HG02759 (cell line): ENCODE measurements at regions not wholly inside any gene's neighbourhood (a gene's known extent, or its start where the extent isn't known, plus 50 kb on each side); places are given as distances from the start of the nearest gene placed in this dataset.

ENCODE experiments used
- ATAC-seq: cut with Tn5 transposase; IDR thresholded peaks from one replicate; pipeline ENCODE4 v1.9.1; 2021; ENCODE audit warnings: mild to moderate bottlenecking, moderate library complexity; ENCODE audit not compliant: unreplicated experiment

GRCh38 chr1:98427664-98428063 lies 233.9 kb upstream of the SNX7 start:
- no peak for ATAC-seq

GRCh38 chr1:98426092-98426491 lies 235.4 kb upstream of the SNX7 start:
- ATAC-seq: no peak

GRCh38 chr1:98422816-98423215 lies 238.7 kb upstream of the SNX7 start:
- ATAC-seq: no peak

DNA sequence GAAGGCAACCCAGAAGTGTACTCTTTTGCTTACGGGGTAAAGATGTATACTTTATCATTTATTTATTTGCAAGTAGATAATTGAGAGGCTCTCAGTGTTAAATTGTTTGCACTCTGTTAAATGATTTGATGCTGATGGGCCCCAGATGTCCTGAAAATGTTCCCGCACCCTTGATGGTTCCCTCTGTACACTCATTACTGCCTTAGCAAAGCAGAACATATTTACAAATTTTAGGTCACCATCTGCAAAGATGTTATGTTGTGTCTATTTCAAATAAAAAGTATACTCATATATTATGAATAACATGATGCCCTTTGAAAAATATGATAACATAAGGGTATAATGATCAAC lies 240.5 kb upstream of the SNX7 start:
- no peak for ATAC-seq

- ATAC-seq: no peak
Measured at GRCh38 chr1:98420376-98421084, 241.0 kb upstream of the SNX7 start.

GRCh38 chr1:98417820-98418219 lies 243.7 kb upstream of the SNX7 start:
- ATAC-seq: no peak

GRCh38 chr1:98410082-98410481 lies 251.4 kb upstream of the SNX7 start:
- no peak for ATAC-seq

- ATAC-seq: no peak
Measured at GRCh38 chr1:98406352-98407088, 255.0 kb upstream of the SNX7 start.

- ATAC-seq: peak; percentile 67
Measured at GRCh38 chr1:98405581-98406074, 255.9 kb upstream of the SNX7 start.

- no peak for ATAC-seq
Measured at GRCh38 chr1:98404866-98405265, 256.7 kb upstream of the SNX7 start.

GRCh38 chr1:98403963-98404480 lies 257.5 kb upstream of the SNX7 start:
- ATAC-seq: no peak

GRCh38 chr1:98402860-98403259 lies 258.7 kb upstream of the SNX7 start:
- no peak for ATAC-seq

DNA sequence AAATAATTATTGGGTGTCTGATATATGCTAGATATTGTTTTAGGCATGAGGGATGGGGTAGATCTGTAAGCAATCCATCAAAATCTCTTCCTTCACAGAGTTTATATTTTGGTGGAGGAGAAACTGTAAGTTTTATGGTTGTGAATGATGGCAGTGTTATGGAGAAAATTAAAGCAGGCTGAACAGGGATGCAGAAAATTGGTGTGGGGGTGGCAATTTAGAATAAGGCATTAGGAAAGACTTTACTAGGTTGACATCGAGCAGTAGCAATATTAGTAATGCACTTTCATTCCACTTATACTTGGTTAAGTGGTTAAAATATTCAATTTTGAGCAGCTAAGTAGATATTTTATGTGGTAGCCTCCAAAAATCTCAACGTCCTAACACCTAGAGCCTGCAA lies 261.1 kb upstream of the SNX7 start:
- no peak for ATAC-seq

- no peak for ATAC-seq
Measured at GRCh38 chr1:98399218-98399617, 262.3 kb upstream of the SNX7 start.

DNA sequence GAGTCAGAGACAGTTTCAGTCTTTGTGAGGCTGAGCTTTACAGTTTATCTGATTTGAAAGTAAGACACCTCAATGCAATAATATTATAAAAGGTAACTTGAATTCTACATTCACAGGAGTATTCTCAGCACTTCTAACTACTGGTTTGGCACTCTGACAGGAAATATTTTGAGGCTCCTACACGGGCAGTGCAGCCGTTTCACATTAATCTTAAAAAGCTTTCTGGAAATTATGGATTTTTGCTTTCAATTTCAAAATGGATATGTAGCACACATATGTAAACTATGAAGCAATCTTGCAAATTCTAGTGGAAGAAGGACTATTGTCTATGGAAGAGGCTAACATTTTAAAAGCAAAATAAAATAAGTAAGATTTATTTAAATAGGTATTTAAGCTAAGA lies 262.9 kb upstream of the SNX7 start:
- no peak for ATAC-seq

DNA sequence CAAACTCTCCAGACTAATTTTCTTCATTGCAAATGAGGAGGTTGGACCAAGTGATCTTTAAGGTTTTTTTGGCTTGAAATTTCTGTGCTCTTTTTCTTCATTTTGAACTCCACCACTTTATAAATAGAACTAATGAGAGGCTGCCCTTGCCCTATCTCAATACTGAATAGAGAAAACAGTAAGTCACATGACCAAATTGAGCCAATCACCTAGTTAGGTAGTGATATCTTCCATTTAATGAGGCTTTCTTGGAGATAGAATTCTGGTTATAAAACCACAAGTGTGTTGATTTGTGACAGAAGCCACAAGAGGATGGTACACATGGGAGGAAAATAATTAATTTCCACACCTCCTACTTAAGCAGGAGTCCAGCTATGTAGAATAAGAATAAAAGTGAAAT lies 263.4 kb upstream of the SNX7 start:
- no peak for ATAC-seq

- ATAC-seq: no peak
Measured at GRCh38 chr1:98393719-98394118, 267.8 kb upstream of the SNX7 start.

DNA sequence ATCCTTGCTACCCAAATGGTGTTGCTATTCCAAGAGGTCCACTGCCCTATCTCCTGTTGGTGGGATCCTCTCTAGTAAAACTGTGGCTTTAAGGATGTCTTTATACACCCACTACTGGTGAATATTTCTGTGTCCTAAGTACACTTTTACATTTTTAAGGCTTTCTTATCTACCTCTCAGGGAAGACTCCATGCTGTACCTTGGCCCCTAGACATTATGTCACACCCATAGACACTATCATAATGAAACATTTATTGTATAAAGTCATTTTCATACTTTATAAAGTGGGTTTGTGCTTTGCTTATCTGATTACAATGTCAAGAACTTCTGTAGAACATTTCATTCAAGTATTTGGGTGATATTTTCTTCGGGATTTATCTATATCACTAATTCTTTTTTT lies 270.3 kb upstream of the SNX7 start:
- ATAC-seq: no peak

- no peak for ATAC-seq
Measured at GRCh38 chr1:98389809-98390208, 271.7 kb upstream of the SNX7 start.

GRCh38 chr1:98388441-98388840 lies 273.1 kb upstream of the SNX7 start:
- peak; percentile 69 for ATAC-seq

DNA sequence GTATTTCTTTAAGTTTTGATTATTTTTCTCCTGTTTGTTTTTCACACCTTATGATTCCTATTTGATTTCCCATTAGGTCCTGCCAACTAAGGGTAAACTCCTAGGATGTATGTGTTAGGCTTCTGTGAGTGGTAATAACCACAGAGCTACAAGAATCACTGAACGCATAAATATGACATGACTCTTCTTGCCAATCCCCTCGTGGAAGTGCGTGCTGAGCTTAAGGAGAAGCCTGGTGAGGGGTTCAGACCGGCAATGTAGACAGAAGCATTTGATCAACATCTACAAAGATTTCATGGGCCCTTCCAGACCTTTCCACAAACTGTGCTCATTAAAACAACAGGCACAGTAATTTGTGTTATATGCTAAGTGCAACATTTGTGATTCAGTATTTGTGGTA lies 273.8 kb upstream of the SNX7 start:
- ATAC-seq: no peak

DNA sequence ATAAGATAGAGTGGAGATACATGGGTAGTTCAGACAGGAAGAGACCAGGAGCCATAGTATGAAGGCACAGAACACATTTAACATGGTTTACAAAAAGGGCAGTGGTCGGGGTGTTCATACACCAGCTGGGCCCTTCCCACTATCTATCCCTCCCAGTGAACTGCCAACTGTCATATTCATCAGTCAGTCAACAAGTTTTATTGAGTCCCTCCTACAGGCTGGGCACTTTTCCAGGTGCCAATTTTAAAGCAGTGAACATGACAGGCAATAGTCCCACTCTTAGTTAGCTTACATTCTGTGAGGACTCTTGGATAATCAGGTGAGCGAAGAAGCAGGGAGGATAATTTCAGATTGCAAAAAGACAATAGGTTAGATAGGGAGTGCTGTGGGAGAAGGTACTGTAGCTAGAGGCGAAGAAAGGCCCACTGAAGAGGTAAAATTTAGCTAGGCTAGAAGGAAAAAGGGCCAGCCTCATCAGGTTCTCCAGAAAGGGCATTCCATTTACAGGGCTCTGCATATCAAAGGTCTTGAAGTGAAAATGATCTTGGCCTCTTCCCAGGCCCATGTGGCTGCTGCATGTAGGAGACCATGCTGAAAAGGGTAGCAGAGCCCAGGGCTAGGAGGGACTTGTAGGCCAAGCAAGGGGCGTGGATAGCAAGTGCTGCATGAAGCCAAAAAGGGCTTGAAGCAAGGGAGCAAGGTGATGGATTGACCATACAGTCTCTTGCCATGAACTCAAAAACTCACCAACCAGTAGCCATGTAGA lies 274.7 kb upstream of the SNX7 start:
- ATAC-seq: no peak
